K562 (cell line): ENCODE measurements at regions not wholly inside any gene's neighbourhood (a gene's known extent, or its start where the extent isn't known, plus 50 kb on each side); places are given as distances from the start of the nearest gene placed in this dataset.

Experiments
- ATAC-seq: fragments of 200-7000 bp; cut with Tn5 transposase; 3 replicates; pipeline ENCODE4 v1.9.1; 2020; ENCODE audit warnings: moderate library complexity
- BruUV-seq: library from RNA; stranded (reverse); fragments of 400-500 nt; replicated peaks from 2 replicates; lab custom pipeline; 2021; lab: Mats Ljungman, UMichigan
- CTCF ChIA-PET: fragments of 300-600 bp; formaldehyde crosslinking; extraction: SDS; loops from one replicate; lab custom pipeline; 2021; ENCODE audit warnings: low intra/inter-chr PET ratio; lab: Yijun Ruan, JAX
- POLR2A ChIA-PET: fragments of 300-600, 350-650 bp; sonication (Branson Sonifier 250); formaldehyde crosslinking; extraction: SDS; loops from one replicate; lab custom pipeline; 2021; ENCODE audit warnings: antibody characterized with exemption, inconsistent platforms; lab: Yijun Ruan, JAX
- DNase-seq, 4 experiments: peaks; one replicate each; pipeline versions ENCODE4 v3.0.0 to v3.0.0-alpha.2; 2011 to 2018; ENCODE audit warnings: low spot score in 3 of 4, mixed read lengths in 3 of 4; ENCODE audit errors: extremely low read depth in 1 of 4
- FAIRE-seq: peaks from 2 replicates; lab custom pipeline; 2011; peaks lifted over from hg19 to GRCh38; lab: Jason Lieb, UNC
- H2AFZ ChIP-seq: 2 replicates; pipeline ENCODE4 v1.6.0; 2011; ENCODE audit warnings: low read depth, low read length, control low read depth, inconsistent platforms
- H3K27ac ChIP-seq: fragments of 200-600 bp; 3 replicates; pipeline ENCODE4 v1.8.0; 2011; ENCODE audit warnings: low read depth, mild to moderate bottlenecking, control low read depth, inconsistent platforms, low read length, moderate library complexity, mixed read lengths; ENCODE audit errors: extremely low read depth
- H3K27me3 ChIP-seq, 2 experiments: fragments of 300-600 bp in 1 of 2; 2 replicates in 1 of 2; 3 replicates in 1 of 2; pipeline versions ENCODE4 v1.6.0 to v1.8.0; 2011; ENCODE audit warnings: inconsistent platforms in 2 of 2, low read length in 2 of 2, mild to moderate bottlenecking in 1 of 2, mixed read lengths in 1 of 2, moderate library complexity in 1 of 2; ENCODE audit not compliant: control insufficient read depth in 2 of 2, insufficient read depth in 2 of 2
- H3K36me3 ChIP-seq: fragments of 300-600 bp; 3 replicates; pipeline ENCODE4 v1.8.0; 2011; ENCODE audit warnings: mild to moderate bottlenecking, low read length, inconsistent platforms; ENCODE audit not compliant: control insufficient read depth, insufficient read depth
- H3K4me1 ChIP-seq, 2 experiments: fragments of 200-600 bp in 1 of 2; replicated peaks in 1 of 2; 2 replicates in 1 of 2; 3 replicates in 1 of 2; pipeline versions ENCODE4 v1.5.1 to v1.8.0; 2011; ENCODE audit warnings: inconsistent platforms in 2 of 2, low read length in 2 of 2, mild to moderate bottlenecking in 1 of 2, mixed read lengths in 1 of 2, moderate library complexity in 1 of 2; ENCODE audit not compliant: control insufficient read depth in 2 of 2, insufficient read depth in 2 of 2
- H3K4me2 ChIP-seq: 2 replicates; pipeline ENCODE4 v1.6.1; 2011; ENCODE audit warnings: low read length, control low read depth, inconsistent platforms, mixed read lengths; ENCODE audit not compliant: insufficient read depth
- H3K4me3 ChIP-seq: fragments of 200-600 bp; sonication (generic), shearing (Covaris generic); 2 replicates; pipeline ENCODE4 v1.5.1; 2016; ENCODE audit warnings: control low read depth, inconsistent platforms
- H3K79me2 ChIP-seq: fragments of 200-600 bp; 3 replicates; pipeline ENCODE4 v1.8.0; 2011; ENCODE audit warnings: low read length, inconsistent platforms; ENCODE audit not compliant: control insufficient read depth, insufficient read depth
- H3K9ac ChIP-seq, 2 experiments: 2 replicates each; pipeline versions ENCODE4 v1.6.0 to v1.6.1; 2011; ENCODE audit warnings: low read depth in 2 of 2, low read length in 2 of 2, control low read depth in 1 of 2, inconsistent platforms in 1 of 2, mild to moderate bottlenecking in 1 of 2, mixed read lengths in 1 of 2; ENCODE audit not compliant: insufficient read depth in 1 of 2
- H3K9me1 ChIP-seq: one replicate; pipeline ENCODE4 v1.6.0; 2011; ENCODE audit warnings: inconsistent platforms, mild to moderate bottlenecking, low read length, moderate library complexity; ENCODE audit not compliant: control insufficient read depth, insufficient read depth
- H3K9me3 ChIP-seq: replicated peaks from 2 replicates; pipeline ENCODE4 v1.5.1; 2011; ENCODE audit warnings: low read depth, low read length, inconsistent platforms; ENCODE audit not compliant: control insufficient read depth, insufficient read depth
- H4K20me1 ChIP-seq: replicated peaks from 2 replicates; pipeline ENCODE4 v1.6.1; 2011; ENCODE audit warnings: low read length, inconsistent platforms, mixed read lengths; ENCODE audit not compliant: control insufficient read depth, insufficient read depth
- ARHGAP35 ChIP-seq: fragments of 450-650 bp; IDR thresholded peaks from 2 replicates; pipeline ENCODE4 v1.6.1; 2018; ENCODE audit not compliant: partially characterized antibody
- CCNT2 ChIP-seq: IDR thresholded peaks from 2 replicates; pipeline ENCODE4 v1.6.1; 2011; ENCODE audit warnings: borderline replicate concordance, low read depth, mild to moderate bottlenecking, moderate library complexity, mixed read lengths, low read length; ENCODE audit not compliant: insufficient read length; ENCODE audit errors: extremely low read depth
- ETV5 ChIP-seq: sonication (generic); formaldehyde crosslinking; IDR thresholded peaks from 2 replicates; pipeline ENCODE4 v1.4.0; 2020; ENCODE audit warnings: low read depth, mild to moderate bottlenecking, missing genetic modification reagents
- OTX1 ChIP-seq: fragments of 450-650 bp; formaldehyde crosslinking; IDR thresholded peaks from 2 replicates; pipeline ENCODE4 v1.4.0; 2022; ENCODE audit warnings: mild to moderate bottlenecking
- POLR2AphosphoS2 ChIP-seq: IDR thresholded peaks from 2 replicates; pipeline ENCODE4 v1.6.1; 2012; ENCODE audit warnings: low read length, improper control_type of control experiment
- POLR3G ChIP-seq: IDR thresholded peaks from 2 replicates; pipeline ENCODE4 v1.6.1; 2011; ENCODE audit not compliant: insufficient read length, insufficient replicate concordance; ENCODE audit errors: extremely low read depth
- SLC30A9 ChIP-seq: fragments of 250-450 bp; sonication (Bioruptor Pico); IDR thresholded peaks from 2 replicates; pipeline ENCODE4 v1.8.0; 2022; ENCODE audit warnings: mild to moderate bottlenecking, moderate library complexity
- SNIP1 ChIP-seq: fragments of 450-650 bp; IDR thresholded peaks from 2 replicates; pipeline ENCODE4 v1.7.1; 2017; ENCODE audit warnings: low read depth, mild to moderate bottlenecking
- SP1 ChIP-seq: sonication (generic); formaldehyde crosslinking; IDR thresholded peaks from 2 replicates; pipeline ENCODE4 v1.8.1; 2022; ENCODE audit warnings: mild to moderate bottlenecking, missing genetic modification reagents
- ZFPM2 ChIP-seq: fragments of 250-450 bp; sonication (Bioruptor Pico); IDR thresholded peaks from 2 replicates; pipeline ENCODE4 v1.5.1; 2022; ENCODE audit warnings: mild to moderate bottlenecking
- ZNF143 ChIP-seq: sonication (generic); formaldehyde crosslinking; IDR thresholded peaks from 2 replicates; pipeline ENCODE4 v1.9.0; 2022; ENCODE audit warnings: mild to moderate bottlenecking, missing genetic modification reagents
- WGBS: fragments of 100-300 bp; shearing (Covaris generic); methylation state at CpG from one replicate; pipeline ENCODE4 v1.1.6; 2016; ENCODE audit warnings: low coverage, mixed read lengths; ENCODE audit not compliant: insufficient coverage; ENCODE audit errors: missing lambda C conversion rate; 5-methylcytosine and 5-hydroxymethylcytosine counted together
- in situ Hi-C: fragments of 300-500 bp; cut with MboI; formaldehyde crosslinking; loops from 4 replicates; pipeline ENCODE4 v1.15.0; 2018; ENCODE audit warnings: inconsistent platforms, mixed read lengths
- intact Hi-C: fragments of 100-400 bp; cut with micrococcal nuclease; formaldehyde crosslinking; loops from 2 replicates; pipeline ENCODE4 v1.14.2; 2022
- TF ChIP-seq, protein P1 (sequence below): IDR thresholded peaks from 3 replicates; pipeline ENCODE4 v1.6.1; 2011; ENCODE audit warnings: borderline replicate concordance, mild to moderate bottlenecking; ENCODE audit not compliant: insufficient read length, insufficient read depth
- TF ChIP-seq, protein P2 (sequence below), 2 experiments: fragments of 450-650 bp; conservative IDR thresholded peaks; 2 replicates each; pipeline ENCODE4 v1.6.1; 2017; ENCODE audit warnings: mild to moderate bottlenecking in 2 of 2, moderate library complexity in 2 of 2
- TF ChIP-seq, protein P3 (sequence below): fragments of 250-450 bp; sonication (Bioruptor Pico); IDR thresholded peaks from 2 replicates; pipeline ENCODE4 v1.8.0; 2021; ENCODE audit warnings: moderate library complexity, mild to moderate bottlenecking, inconsistent platforms
- TF ChIP-seq, protein P4 (sequence below): fragments of 250-450 bp; sonication (Bioruptor Pico); IDR thresholded peaks from 2 replicates; pipeline ENCODE4 v1.8.0; 2022; ENCODE audit warnings: inconsistent platforms
- TF ChIP-seq, protein P5 (sequence below): fragments of 450-650 bp; formaldehyde crosslinking; IDR thresholded peaks from 2 replicates; pipeline ENCODE4 v1.4.0; 2020; ENCODE audit warnings: mild to moderate bottlenecking, moderate library complexity

DNA sequence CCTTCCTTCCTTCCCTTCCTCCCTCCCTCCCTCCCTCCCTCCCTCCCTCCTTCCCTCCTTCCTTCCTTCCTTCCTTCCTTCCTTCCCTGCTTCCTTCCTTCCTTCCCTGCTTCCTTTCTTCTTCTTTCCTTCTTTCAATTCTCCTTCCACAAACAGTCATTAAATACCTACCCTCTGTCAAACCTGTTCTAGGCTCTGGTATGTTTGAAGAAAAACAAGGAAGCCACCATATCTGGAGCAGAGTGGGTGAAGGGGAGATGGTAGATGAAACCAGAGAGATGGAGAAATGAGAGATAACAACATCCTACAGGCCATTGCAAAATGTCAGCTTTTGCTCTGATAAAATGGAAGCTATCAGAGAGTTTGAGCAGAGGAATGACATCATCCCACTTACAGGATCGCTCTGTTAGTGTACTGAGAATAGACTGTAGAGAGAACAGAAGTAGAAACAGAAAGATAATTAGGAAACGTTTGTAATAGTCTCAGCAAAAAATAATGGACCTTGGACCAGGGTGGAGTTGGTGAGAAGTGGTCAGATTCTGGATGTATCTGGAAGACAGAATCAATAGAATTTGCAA lies 334.0 kb downstream of the STIM2 start (continued):
- no peak for TF ChIP-seq OTX1
- TF ChIP-seq POLR3G = no peak
- TF ChIP-seq, protein P1, sequence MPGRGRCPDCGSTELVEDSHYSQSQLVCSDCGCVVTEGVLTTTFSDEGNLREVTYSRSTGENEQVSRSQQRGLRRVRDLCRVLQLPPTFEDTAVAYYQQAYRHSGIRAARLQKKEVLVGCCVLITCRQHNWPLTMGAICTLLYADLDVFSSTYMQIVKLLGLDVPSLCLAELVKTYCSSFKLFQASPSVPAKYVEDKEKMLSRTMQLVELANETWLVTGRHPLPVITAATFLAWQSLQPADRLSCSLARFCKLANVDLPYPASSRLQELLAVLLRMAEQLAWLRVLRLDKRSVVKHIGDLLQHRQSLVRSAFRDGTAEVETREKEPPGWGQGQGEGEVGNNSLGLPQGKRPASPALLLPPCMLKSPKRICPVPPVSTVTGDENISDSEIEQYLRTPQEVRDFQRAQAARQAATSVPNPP = no peak

DNA sequence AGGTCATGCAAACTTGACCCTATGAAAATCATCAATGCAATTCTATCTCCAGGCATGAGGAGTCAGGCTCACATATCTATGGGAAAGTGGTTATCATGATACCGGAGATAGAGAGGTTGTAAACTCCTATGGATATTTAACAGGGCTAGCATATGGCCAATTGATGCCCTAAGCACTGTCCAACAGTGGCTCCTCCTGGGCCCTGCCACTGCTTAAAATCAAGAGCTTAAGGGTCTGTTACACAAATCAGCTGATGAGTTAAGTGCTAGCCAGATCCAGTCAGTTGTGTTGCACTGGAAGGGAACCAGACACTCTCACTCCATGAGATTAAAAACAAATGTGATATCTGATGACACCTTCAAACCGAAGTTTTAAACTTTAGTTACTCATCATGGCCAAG lies 337.6 kb downstream of the STIM2 start:
- FAIRE-seq (no peak), DNase-seq (no peak), ATAC-seq (no peak)
- ChIA-PET POLR2A (no interaction called here), CTCF (no interaction called here)
- no peaks in the 10 kb centered on the region for H3K36me3 ChIP-seq
- in situ Hi-C loops = no loop called here
- no peak overlapping the region for H3K4me2 ChIP-seq
- H3K9ac ChIP-seq = no peak overlapping the region
- H4K20me1 ChIP-seq = no peaks in the 10 kb centered on the region
- no peaks in the 10 kb centered on the region for H3K4me1 ChIP-seq
- H3K9me3 ChIP-seq = no peaks in the 10 kb centered on the region
- BruUV-seq = no TSS peak
- H3K9me1 ChIP-seq = no peaks in the 10 kb centered on the region
- no peaks in the 10 kb centered on the region for H3K27me3 ChIP-seq
- no peaks in the 10 kb centered on the region for H3K79me2 ChIP-seq
- no peak overlapping the region for H3K27ac ChIP-seq
- no peak overlapping the region for H2AFZ ChIP-seq
- intact Hi-C loops = no loop called here
- 0% methylated on average over 2 of the region's 2 CpGs for WGBS
- no peak overlapping the region for H3K4me3 ChIP-seq
- no peak for TF ChIP-seq SP1 (CRISPR knock-in tag)
- TF ChIP-seq, protein P2, sequence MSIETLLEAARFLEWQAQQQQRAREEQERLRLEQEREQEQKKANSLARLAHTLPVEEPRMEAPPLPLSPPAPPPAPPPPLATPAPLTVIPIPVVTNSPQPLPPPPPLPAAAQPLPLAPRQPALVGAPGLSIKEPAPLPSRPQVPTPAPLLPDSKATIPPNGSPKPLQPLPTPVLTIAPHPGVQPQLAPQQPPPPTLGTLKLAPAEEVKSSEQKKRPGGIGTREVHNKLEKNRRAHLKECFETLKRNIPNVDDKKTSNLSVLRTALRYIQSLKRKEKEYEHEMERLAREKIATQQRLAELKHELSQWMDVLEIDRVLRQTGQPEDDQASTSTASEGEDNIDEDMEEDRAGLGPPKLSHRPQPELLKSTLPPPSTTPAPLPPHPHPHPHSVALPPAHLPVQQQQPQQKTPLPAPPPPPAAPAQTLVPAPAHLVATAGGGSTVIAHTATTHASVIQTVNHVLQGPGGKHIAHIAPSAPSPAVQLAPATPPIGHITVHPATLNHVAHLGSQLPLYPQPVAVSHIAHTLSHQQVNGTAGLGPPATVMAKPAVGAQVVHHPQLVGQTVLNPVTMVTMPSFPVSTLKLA (conservative IDR thresholded peaks at IDR 0.05) = no peak
- TF ChIP-seq, protein P3, sequence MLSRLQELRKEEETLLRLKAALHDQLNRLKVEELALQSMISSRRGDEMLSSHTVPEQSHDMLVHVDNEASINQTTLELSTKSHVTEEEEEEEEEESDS (CRISPR knock-in tag) = no peak
- TF ChIP-seq ZNF143 (CRISPR knock-in tag) = no peak
- TF ChIP-seq, protein P4, sequence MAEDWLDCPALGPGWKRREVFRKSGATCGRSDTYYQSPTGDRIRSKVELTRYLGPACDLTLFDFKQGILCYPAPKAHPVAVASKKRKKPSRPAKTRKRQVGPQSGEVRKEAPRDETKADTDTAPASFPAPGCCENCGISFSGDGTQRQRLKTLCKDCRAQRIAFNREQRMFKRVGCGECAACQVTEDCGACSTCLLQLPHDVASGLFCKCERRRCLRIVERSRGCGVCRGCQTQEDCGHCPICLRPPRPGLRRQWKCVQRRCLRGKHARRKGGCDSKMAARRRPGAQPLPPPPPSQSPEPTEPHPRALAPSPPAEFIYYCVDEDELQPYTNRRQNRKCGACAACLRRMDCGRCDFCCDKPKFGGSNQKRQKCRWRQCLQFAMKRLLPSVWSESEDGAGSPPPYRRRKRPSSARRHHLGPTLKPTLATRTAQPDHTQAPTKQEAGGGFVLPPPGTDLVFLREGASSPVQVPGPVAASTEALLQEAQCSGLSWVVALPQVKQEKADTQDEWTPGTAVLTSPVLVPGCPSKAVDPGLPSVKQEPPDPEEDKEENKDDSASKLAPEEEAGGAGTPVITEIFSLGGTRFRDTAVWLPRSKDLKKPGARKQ (CRISPR knock-in tag) = no peak
- TF ChIP-seq SNIP1 = no peak
- TF ChIP-seq SLC30A9 (CRISPR knock-in tag) = no peak
- no peak for TF ChIP-seq ZFPM2 (CRISPR knock-in tag)
- no peak for TF ChIP-seq ETV5 (CRISPR knock-in tag)
- TF ChIP-seq, protein P5, sequence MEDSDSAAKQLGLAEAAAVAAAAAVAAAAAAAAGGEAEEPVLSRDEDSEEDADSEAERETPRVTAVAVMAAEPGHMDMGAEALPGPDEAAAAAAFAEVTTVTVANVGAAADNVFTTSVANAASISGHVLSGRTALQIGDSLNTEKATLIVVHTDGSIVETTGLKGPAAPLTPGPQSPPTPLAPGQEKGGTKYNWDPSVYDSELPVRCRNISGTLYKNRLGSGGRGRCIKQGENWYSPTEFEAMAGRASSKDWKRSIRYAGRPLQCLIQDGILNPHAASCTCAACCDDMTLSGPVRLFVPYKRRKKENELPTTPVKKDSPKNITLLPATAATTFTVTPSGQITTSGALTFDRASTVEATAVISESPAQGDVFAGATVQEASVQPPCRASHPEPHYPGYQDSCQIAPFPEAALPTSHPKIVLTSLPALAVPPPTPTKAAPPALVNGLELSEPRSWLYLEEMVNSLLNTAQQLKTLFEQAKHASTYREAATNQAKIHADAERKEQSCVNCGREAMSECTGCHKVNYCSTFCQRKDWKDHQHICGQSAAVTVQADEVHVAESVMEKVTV (CRISPR knock-in tag) = no peak
- no peak for TF ChIP-seq CCNT2
- no peak for TF ChIP-seq POLR2AphosphoS2
- no peak for TF ChIP-seq ARHGAP35
